ENCODE measurements at regions not wholly inside any gene's neighbourhood (a gene's known extent, or its start where the extent isn't known, plus 50 kb on each side); places are given as distances from the start of the nearest gene placed in this dataset.

GRCh38 chr2:56624181-56624580 lies 440.4 kb downstream of the CCDC85A start:
- no peak for TF ChIP-seq CTCF (IDR thresholded peaks at IDR 0.05)
- no peak for TF ChIP-seq POLR2A (IDR thresholded peaks at IDR 0.05)

Data from tibial nerve (tissue), 3 donors.